ENCODE measurements at regions not wholly inside any gene's neighbourhood (a gene's known extent, or its start where the extent isn't known, plus 50 kb on each side); places are given as distances from the start of the nearest gene placed in this dataset.

- TF ChIP-seq CTCF (IDR thresholded peaks at IDR 0.05; ENCODE audit: low read length, missing control alignments): no peak
- H3K4me3 ChIP-seq (replicated peaks; ENCODE audit: low read depth, low read length): no peak overlapping the region
- no peak for DNase-seq (ENCODE audit: low read depth)
These were observed 141.1 kb upstream of the NAV3 start for GRCh38 chr12:77689510-77690086.

GRCh38 chr12:77687321-77687720 is 143.4 kb upstream of the NAV3 start:
- TF ChIP-seq CTCF (IDR thresholded peaks at IDR 0.05; ENCODE audit: low read length, missing control alignments): no peak
- no peak for DNase-seq (ENCODE audit: low read depth)
- no peak overlapping the region for H3K4me3 ChIP-seq (replicated peaks; ENCODE audit: low read depth, low read length)

GRCh38 chr12:77686760-77687159 is 143.9 kb upstream of the NAV3 start:
- peak; percentile 33 for DNase-seq (ENCODE audit: low read depth)
- no peak for TF ChIP-seq CTCF (IDR thresholded peaks at IDR 0.05; ENCODE audit: low read length, missing control alignments)

GRCh38 chr12:77685901-77686300 is 144.8 kb upstream of the NAV3 start:
- no peak for TF ChIP-seq CTCF (IDR thresholded peaks at IDR 0.05; ENCODE audit: low read length, missing control alignments)
- DNase-seq (ENCODE audit: low read depth): no peak
- H3K4me3 ChIP-seq (replicated peaks; ENCODE audit: low read depth, low read length): no peak overlapping the region

More at GRCh38 chr12:77686760-77687159, 143.9 kb upstream of the NAV3 start:
- H3K4me3 ChIP-seq (replicated peaks; ENCODE audit: low read depth, low read length): no peak overlapping the region

- TF ChIP-seq CTCF (IDR thresholded peaks at IDR 0.05; ENCODE audit: low read length, missing control alignments): peak; percentile 72
- peak; percentile 86 for DNase-seq (ENCODE audit: low read depth)
- H3K4me3 ChIP-seq (replicated peaks; ENCODE audit: low read depth, low read length): no peak overlapping the region
These were observed 145.6 kb upstream of the NAV3 start for GRCh38 chr12:77685112-77685511.

- no peak overlapping the region for H3K4me3 ChIP-seq (replicated peaks; ENCODE audit: low read depth, low read length)
- no peak for DNase-seq (ENCODE audit: low read depth)
- TF ChIP-seq CTCF (IDR thresholded peaks at IDR 0.05; ENCODE audit: low read length, missing control alignments): no peak
These were observed 148.2 kb upstream of the NAV3 start for GRCh38 chr12:77682488-77682887.

GRCh38 chr12:77681726-77682125 is 149.0 kb upstream of the NAV3 start:
- H3K4me3 ChIP-seq (replicated peaks; ENCODE audit: low read depth, low read length): no peak overlapping the region
- no peak for DNase-seq (ENCODE audit: low read depth)
- no peak for TF ChIP-seq CTCF (IDR thresholded peaks at IDR 0.05; ENCODE audit: low read length, missing control alignments)

All from fibroblast of pulmonary artery (primary cell).